CD4-positive, alpha-beta T cell (primary cell): ENCODE measurements at regions not wholly inside any gene's neighbourhood (a gene's known extent, or its start where the extent isn't known, plus 50 kb on each side); places are given as distances from the start of the nearest gene placed in this dataset.

Experiments used
- ATAC-seq: fragments of 200-7000 bp; cut with Tn5 transposase; one replicate; pipeline ENCODE4 v1.10.0; 2022; ENCODE audit warnings: mild to moderate bottlenecking; ENCODE audit not compliant: poor library complexity
- CTCF ChIA-PET: fragments of 350-600 bp; sonication (Branson Sonifier 250); formaldehyde crosslinking; loops from one replicate; lab custom pipeline; 2021; ENCODE audit warnings: antibody characterized with exemption, inconsistent platforms; lab: Charles Lee
- POLR2A ChIA-PET: fragments of 350-600 bp; sonication (Branson Sonifier 250); formaldehyde crosslinking; loops from one replicate; lab custom pipeline; 2021; ENCODE audit warnings: antibody characterized with exemption, inconsistent platforms; lab: Charles Lee
- DNase-seq, 14 experiments: peaks; one replicate each; pipeline ENCODE4 v3.0.0-alpha.2; 2013 to 2020; ENCODE audit warnings: mixed read lengths in 2 of 14
- H3K27ac ChIP-seq, 2 donors: one replicate each; pipeline versions ENCODE4 v1.5.1 to v1.7.0; 2013; ENCODE audit warnings: low read length in 2 of 2, low read depth in 1 of 2, mild to moderate bottlenecking in 1 of 2
- H3K27me3 ChIP-seq, 2 experiments: 1 replicate in 1 of 2; 2 replicates in 1 of 2; pipeline versions ENCODE4 v1.6.1 to v1.7.0; 2013; ENCODE audit warnings: low read length in 2 of 2, control low read depth in 1 of 2, mild to moderate bottlenecking in 1 of 2, moderate library complexity in 1 of 2; ENCODE audit not compliant: insufficient read depth in 2 of 2, control insufficient read depth in 1 of 2
- H3K36me3 ChIP-seq: one replicate; pipeline ENCODE4 v1.6.1; 2013; ENCODE audit warnings: low read length, control low read depth; ENCODE audit not compliant: insufficient read depth
- H3K4me1 ChIP-seq: one replicate; pipeline ENCODE4 v1.6.1; 2013; ENCODE audit warnings: low read length, control low read depth; ENCODE audit not compliant: insufficient read depth
- H3K4me3 ChIP-seq: one replicate; pipeline ENCODE4 v1.5.1; 2013; ENCODE audit warnings: mild to moderate bottlenecking, low read length, moderate library complexity
- H3K9me3 ChIP-seq, 2 experiments: 1 replicate in 1 of 2; 2 replicates in 1 of 2; pipeline versions ENCODE4 v1.6.1 to v1.7.0; 2013; ENCODE audit warnings: low read length in 2 of 2, mild to moderate bottlenecking in 2 of 2, control low read depth in 1 of 2, moderate library complexity in 1 of 2; ENCODE audit not compliant: control insufficient read depth in 1 of 2, insufficient read depth in 1 of 2
- H3K27ac Mint-ChIP-seq: one replicate; pipeline ENCODE4 v1.8.0; 2020; ENCODE audit warnings: mixed read lengths
- H3K27me3 Mint-ChIP-seq: one replicate; pipeline ENCODE4 v1.8.0; 2021; ENCODE audit warnings: mixed read lengths
- H3K36me3 Mint-ChIP-seq: one replicate; pipeline ENCODE4 v1.8.0; 2021; ENCODE audit warnings: low read depth, mixed read lengths
- H3K4me1 Mint-ChIP-seq: one replicate; pipeline ENCODE4 v1.8.0; 2021; ENCODE audit warnings: low read depth, mixed read lengths
- H3K4me3 Mint-ChIP-seq: one replicate; pipeline ENCODE4 v1.8.0; 2020; ENCODE audit warnings: mild to moderate bottlenecking, mixed read lengths
- H3K9me3 Mint-ChIP-seq: one replicate; pipeline ENCODE4 v1.8.0; 2020; ENCODE audit warnings: mixed read lengths
- CTCF ChIP-seq: fragments of 200-600 bp; IDR thresholded peaks from one replicate; pipeline ENCODE4 v1.8.0; 2022; ENCODE audit warnings: antibody characterized with exemption, mild to moderate bottlenecking
- intact Hi-C, 2 experiments: fragments of 100-400 bp; cut with DNase I in 1 of 2; cut with micrococcal nuclease in 1 of 2; formaldehyde crosslinking; loops; one replicate each; pipeline versions ENCODE4 v1.15.1 to v1.9.0; 2023 to 2025; cut with DNase I, micrococcal nuclease

- intact Hi-C loops = no loop called here
- Mint-ChIP-seq H3K27me3 (peaks cover 7% of the 10 kb centered on the region), H3K27ac (no peak overlapping the region), H3K4me1 (peaks cover 13% of the 10 kb centered on the region), H3K4me3 (no peak overlapping the region), H3K9me3 (no peaks in the 10 kb centered on the region), H3K36me3 (no peaks in the 10 kb centered on the region)
- ChIA-PET CTCF (no interaction called here), POLR2A (no interaction called here)
- ATAC-seq (no peak), DNase-seq (no peak)
- no peak overlapping the region for H3K27ac ChIP-seq
- H3K9me3 ChIP-seq = no peaks in the 10 kb centered on the region
- no peak overlapping the region for H3K4me3 ChIP-seq
- H3K27me3 ChIP-seq = no peaks in the 10 kb centered on the region
- H3K4me1 ChIP-seq = peaks cover 23% of the 10 kb centered on the region
- H3K36me3 ChIP-seq = no peaks in the 10 kb centered on the region
- no peak for TF ChIP-seq CTCF
Observed at GRCh38 chr10:3228629-3228945, 56.0 kb upstream of the PITRM1 start.

- H3K36me3 ChIP-seq = no peaks in the 10 kb centered on the region
- intact Hi-C loops = no loop called here
- no peaks in the 10 kb centered on the region for H3K27me3 Mint-ChIP-seq
- H3K9me3 ChIP-seq = no peaks in the 10 kb centered on the region
- H3K9me3 Mint-ChIP-seq = no peaks in the 10 kb centered on the region
- H3K4me3 Mint-ChIP-seq = no peak overlapping the region
- ATAC-seq (no peak), DNase-seq (no peak)
- no peak overlapping the region for H3K4me3 ChIP-seq
- TF ChIP-seq CTCF = no peak
- CTCF ChIA-PET = no interaction called here
- H3K36me3 Mint-ChIP-seq = no peaks in the 10 kb centered on the region
- POLR2A ChIA-PET = interaction anchor here (0.5 kb wide), 1 partner anchor 1425 kb away, joined by 3 read pairs; no protein-coding TSS in a partner anchor
- H3K27ac Mint-ChIP-seq = no peak overlapping the region
- H3K27ac ChIP-seq = no peak overlapping the region
- H3K4me1 Mint-ChIP-seq = peaks cover 13% of the 10 kb centered on the region
- H3K4me1 ChIP-seq = peaks cover 25% of the 10 kb centered on the region
- H3K27me3 ChIP-seq = no peaks in the 10 kb centered on the region
Observed at GRCh38 chr10:3226960-3227744, 54.6 kb upstream of the PITRM1 start.

GRCh38 chr10:3225561-3225960 lies 53.0 kb upstream of the PITRM1 start:
- POLR2A ChIA-PET = no interaction called here
- CTCF ChIA-PET = no interaction called here

More at GRCh38 chr10:3225561-3225960, 53.0 kb upstream of the PITRM1 start:
- Mint-ChIP-seq H3K9me3 (no peaks in the 10 kb centered on the region), H3K36me3 (no peaks in the 10 kb centered on the region), H3K27me3 (no peaks in the 10 kb centered on the region), H3K4me1 (peaks cover 13% of the 10 kb centered on the region), H3K27ac (no peak overlapping the region), H3K4me3 (no peak overlapping the region)
- intact Hi-C loops = no loop called here
- Histone ChIP-seq H3K4me1 (peaks cover 25% of the 10 kb centered on the region), H3K4me3 (no peak overlapping the region), H3K27ac (no peak overlapping the region), H3K36me3 (no peaks in the 10 kb centered on the region), H3K27me3 (no peaks in the 10 kb centered on the region), H3K9me3 (no peaks in the 10 kb centered on the region)
- TF ChIP-seq CTCF = no peak
- ATAC-seq (no peak), DNase-seq (no peak)
